Skin of body (tissue), 1 donor: ENCODE measurements at regions not wholly inside any gene's neighbourhood (a gene's known extent, or its start where the extent isn't known, plus 50 kb on each side); places are given as distances from the start of the nearest gene placed in this dataset.
A peak's percentile ranks its signal among the peaks of the same experiment; 100 is the strongest.

ENCODE experiments used
- DNase-seq: peaks from one replicate; lab custom pipeline; 2025; lab: John Stamatoyannopoulos, UW

- no peak for DNase-seq
Observed at GRCh38 chr10:78763234-78763633, 305.5 kb upstream of the ZMIZ1 start.

- DNase-seq: no peak
Observed at GRCh38 chr10:78763651-78764395, 304.9 kb upstream of the ZMIZ1 start.

GRCh38 chr10:78764436-78764835 lies 304.3 kb upstream of the ZMIZ1 start:
- no peak for DNase-seq

- DNase-seq: no peak
Observed at GRCh38 chr10:78764846-78765430, 303.8 kb upstream of the ZMIZ1 start.

- no peak for DNase-seq
Observed at GRCh38 chr10:78765726-78766335, 302.9 kb upstream of the ZMIZ1 start.

GRCh38 chr10:78766603-78767002 lies 302.2 kb upstream of the ZMIZ1 start:
- DNase-seq: no peak

- peak; percentile 43 for DNase-seq
Observed at GRCh38 chr10:78768041-78768835, 300.5 kb upstream of the ZMIZ1 start.

GRCh38 chr10:78768876-78769275 lies 299.9 kb upstream of the ZMIZ1 start:
- DNase-seq: no peak

GRCh38 chr10:78769526-78769925 lies 299.2 kb upstream of the ZMIZ1 start:
- no peak for DNase-seq

GRCh38 chr10:78770167-78771090 lies 298.3 kb upstream of the ZMIZ1 start:
- no peak for DNase-seq

GRCh38 chr10:78771260-78771659 lies 297.5 kb upstream of the ZMIZ1 start:
- DNase-seq: no peak

GRCh38 chr10:78771808-78772455 lies 296.8 kb upstream of the ZMIZ1 start:
- peak; percentile 32 for DNase-seq

GRCh38 chr10:78772486-78772885 lies 296.3 kb upstream of the ZMIZ1 start:
- no peak for DNase-seq

GRCh38 chr10:78772986-78773530 lies 295.7 kb upstream of the ZMIZ1 start:
- DNase-seq: no peak

- DNase-seq: no peak
Observed at GRCh38 chr10:78774614-78774998, 294.2 kb upstream of the ZMIZ1 start.

- DNase-seq: no peak
Observed at GRCh38 chr10:78774999-78775711, 293.6 kb upstream of the ZMIZ1 start.

GRCh38 chr10:78775891-78776290 lies 292.9 kb upstream of the ZMIZ1 start:
- no peak for DNase-seq

GRCh38 chr10:78776756-78777155 lies 292.0 kb upstream of the ZMIZ1 start:
- no peak for DNase-seq

GRCh38 chr10:78777466-78777865 lies 291.3 kb upstream of the ZMIZ1 start:
- peak; percentile 61 for DNase-seq
